Panc1 (cell line): ENCODE measurements at regions not wholly inside any gene's neighbourhood (a gene's known extent, or its start where the extent isn't known, plus 50 kb on each side); places are given as distances from the start of the nearest gene placed in this dataset.

Source experiments
- CTCF ChIP-seq: fragments of 450-650 bp; IDR thresholded peaks from 2 replicates; pipeline ENCODE4 v1.5.1; 2017; ENCODE audit warnings: mild to moderate bottlenecking
- POLR2AphosphoS5 ChIP-seq: IDR thresholded peaks from 2 replicates; pipeline ENCODE4 v1.6.1; 2012; ENCODE audit warnings: mild to moderate bottlenecking, low read depth, low read length, moderate library complexity

GRCh38 chrX:129239371-129239770 is 283.9 kb downstream of the SMARCA1 start:
- no peak for TF ChIP-seq CTCF
- no peak for TF ChIP-seq POLR2AphosphoS5
